Upper lobe of left lung (tissue), 6 donors: ENCODE measurements at regions not wholly inside any gene's neighbourhood (a gene's known extent, or its start where the extent isn't known, plus 50 kb on each side); places are given as distances from the start of the nearest gene placed in this dataset.

Experiments used
- ATAC-seq, 2 donors: fragments of 200-7000 bp; cut with Tn5 transposase; one replicate each; pipeline ENCODE4 v1.9.1; 2022; ENCODE audit warnings: mild to moderate bottlenecking in 2 of 2, moderate library complexity in 2 of 2; ENCODE audit not compliant: low FRiP score in 2 of 2
- DNase-seq, 2 donors: peaks; one replicate each; pipeline ENCODE4 v3.0.0-alpha.2; 2019 to 2020
- H3K27ac ChIP-seq, 4 donors: fragments of 200-600 bp; sonication (generic); one replicate each; pipeline ENCODE4 v1.5.1; 2016 to 2019
- H3K27me3 ChIP-seq, 4 donors: fragments of 200-600 bp; sonication (generic); one replicate each; pipeline ENCODE4 v1.5.1; 2017 to 2019
- H3K36me3 ChIP-seq, 4 donors: fragments of 200-600 bp; sonication (generic); one replicate each; pipeline ENCODE4 v1.5.1; 2016 to 2019
- H3K4me1 ChIP-seq, 4 donors: fragments of 200-600 bp; sonication (generic); one replicate each; pipeline ENCODE4 v1.5.1; 2018 to 2019
- H3K4me3 ChIP-seq, 4 donors: fragments of 200-600 bp; sonication (generic); one replicate each; pipeline ENCODE4 v1.5.1; 2017 to 2019; ENCODE audit warnings: mild to moderate bottlenecking in 2 of 4, moderate library complexity in 1 of 4
- H3K9me3 ChIP-seq, 4 donors: fragments of 200-600 bp; sonication (generic); one replicate each; pipeline ENCODE4 v1.5.1; 2018 to 2019
- EP300 ChIP-seq, 4 donors: sonication (generic); formaldehyde crosslinking; IDR thresholded peaks; one replicate each; pipeline ENCODE4 v1.5.1; 2017; ENCODE audit warnings: antibody characterized with exemption in 4 of 4, control low read depth in 2 of 4
- POLR2A ChIP-seq, 4 donors: fragments of 450-650 bp; IDR thresholded peaks; one replicate each; pipeline ENCODE4 v1.5.1; 2016 to 2017; ENCODE audit warnings: antibody characterized with exemption in 4 of 4, mild to moderate bottlenecking in 2 of 4
- POLR2AphosphoS5 ChIP-seq, 2 donors: sonication (generic); formaldehyde crosslinking; IDR thresholded peaks; one replicate each; pipeline ENCODE4 v1.5.1; 2017; ENCODE audit warnings: antibody characterized with exemption in 2 of 2
- WGBS, 2 donors: methylation state at CpG; one replicate each; pipeline ENCODE4 v1.1.5; 2017 to 2018; 5-methylcytosine and 5-hydroxymethylcytosine counted together
- TF ChIP-seq, protein P1 (sequence below), 6 experiments: fragments of 450-650 bp in 4 of 6; fragments of 200-600 bp in 2 of 6; sonication (generic) in 2 of 6; IDR thresholded peaks; one replicate each; pipeline ENCODE4 v1.5.1; 2016 to 2019; ENCODE audit warnings: antibody characterized with exemption in 6 of 6
- donor health status: DM: no; HTN: no; CAD: no; lungs with moderate emphysema.
- donor health status: DM: no; HTN: yes; CAD: no; lungs with severe emphysema.

DNA sequence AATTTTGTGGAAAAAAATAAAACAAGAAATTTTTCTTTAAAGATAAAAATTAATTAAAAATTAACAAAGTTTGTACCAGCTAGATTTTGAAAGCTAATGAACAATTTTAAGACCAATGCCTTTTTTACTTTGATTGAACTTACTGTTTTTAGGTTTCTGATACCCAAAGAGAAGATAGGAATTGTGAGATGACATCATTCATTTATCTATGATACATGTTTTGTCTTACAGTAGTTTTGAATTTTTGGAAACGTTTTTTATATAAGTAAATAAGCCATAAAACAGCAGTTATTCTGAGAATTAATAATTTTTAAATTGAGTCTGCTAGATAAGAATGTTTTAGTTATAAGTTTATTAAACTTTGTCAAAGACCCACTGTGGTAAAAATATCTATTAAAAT lies 65.0 kb upstream of the GPR174 start:
- Histone ChIP-seq H3K27ac (no peak overlapping the region), H3K27me3 (no peaks in the 10 kb centered on the region), H3K4me1 (no peaks in the 10 kb centered on the region), H3K4me3 (no peak overlapping the region), H3K9me3 (no peaks in the 10 kb centered on the region), H3K36me3 (no peaks in the 10 kb centered on the region)
- DNase-seq (no peak), ATAC-seq (no peak)
- whole genome bisulfite sequencing, 2 donors = 28 to 76% methylated on average over 1 of the region's 1 CpG
- no peak for TF ChIP-seq POLR2AphosphoS5 (IDR thresholded peaks at IDR 0.05)

DNA sequence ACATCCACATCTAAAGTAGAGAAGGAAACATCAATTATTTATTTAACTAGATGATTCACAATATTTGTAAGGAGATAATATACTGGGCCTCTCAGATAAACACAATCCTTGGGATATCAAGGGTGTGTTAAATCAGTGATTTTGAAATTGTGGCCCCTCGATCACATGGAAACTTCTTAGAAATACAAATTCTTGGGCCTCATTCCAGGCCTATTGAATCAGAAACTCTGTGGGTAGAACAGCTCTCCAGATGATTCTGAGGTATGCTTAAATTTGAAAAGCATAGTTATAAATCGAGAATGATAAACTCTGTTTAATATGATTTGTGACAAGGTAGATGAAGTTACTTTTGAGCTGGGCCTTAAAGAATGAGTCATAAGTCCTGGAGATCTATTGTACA lies 64.3 kb upstream of the GPR174 start:
- ATAC-seq = no peak
- Histone ChIP-seq H3K4me1 (no peaks in the 10 kb centered on the region), H3K9me3 (no peaks in the 10 kb centered on the region), H3K36me3 (no peaks in the 10 kb centered on the region), H3K27ac (no peak overlapping the region), H3K27me3 (no peaks in the 10 kb centered on the region), H3K4me3 (no peak overlapping the region)
- no peak for TF ChIP-seq EP300 (IDR thresholded peaks at IDR 0.05)
- TF ChIP-seq, protein P1, sequence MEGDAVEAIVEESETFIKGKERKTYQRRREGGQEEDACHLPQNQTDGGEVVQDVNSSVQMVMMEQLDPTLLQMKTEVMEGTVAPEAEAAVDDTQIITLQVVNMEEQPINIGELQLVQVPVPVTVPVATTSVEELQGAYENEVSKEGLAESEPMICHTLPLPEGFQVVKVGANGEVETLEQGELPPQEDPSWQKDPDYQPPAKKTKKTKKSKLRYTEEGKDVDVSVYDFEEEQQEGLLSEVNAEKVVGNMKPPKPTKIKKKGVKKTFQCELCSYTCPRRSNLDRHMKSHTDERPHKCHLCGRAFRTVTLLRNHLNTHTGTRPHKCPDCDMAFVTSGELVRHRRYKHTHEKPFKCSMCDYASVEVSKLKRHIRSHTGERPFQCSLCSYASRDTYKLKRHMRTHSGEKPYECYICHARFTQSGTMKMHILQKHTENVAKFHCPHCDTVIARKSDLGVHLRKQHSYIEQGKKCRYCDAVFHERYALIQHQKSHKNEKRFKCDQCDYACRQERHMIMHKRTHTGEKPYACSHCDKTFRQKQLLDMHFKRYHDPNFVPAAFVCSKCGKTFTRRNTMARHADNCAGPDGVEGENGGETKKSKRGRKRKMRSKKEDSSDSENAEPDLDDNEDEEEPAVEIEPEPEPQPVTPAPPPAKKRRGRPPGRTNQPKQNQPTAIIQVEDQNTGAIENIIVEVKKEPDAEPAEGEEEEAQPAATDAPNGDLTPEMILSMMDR (IDR thresholded peaks at IDR 0.05) = no peak
- no peak for TF ChIP-seq POLR2AphosphoS5 (IDR thresholded peaks at IDR 0.05)
- TF ChIP-seq POLR2A (IDR thresholded peaks at IDR 0.05) = no peak
- WGBS, 2 donors = 62 to 68% methylated on average over 2 of the region's 2 CpGs
- DNase-seq = no peak

DNA sequence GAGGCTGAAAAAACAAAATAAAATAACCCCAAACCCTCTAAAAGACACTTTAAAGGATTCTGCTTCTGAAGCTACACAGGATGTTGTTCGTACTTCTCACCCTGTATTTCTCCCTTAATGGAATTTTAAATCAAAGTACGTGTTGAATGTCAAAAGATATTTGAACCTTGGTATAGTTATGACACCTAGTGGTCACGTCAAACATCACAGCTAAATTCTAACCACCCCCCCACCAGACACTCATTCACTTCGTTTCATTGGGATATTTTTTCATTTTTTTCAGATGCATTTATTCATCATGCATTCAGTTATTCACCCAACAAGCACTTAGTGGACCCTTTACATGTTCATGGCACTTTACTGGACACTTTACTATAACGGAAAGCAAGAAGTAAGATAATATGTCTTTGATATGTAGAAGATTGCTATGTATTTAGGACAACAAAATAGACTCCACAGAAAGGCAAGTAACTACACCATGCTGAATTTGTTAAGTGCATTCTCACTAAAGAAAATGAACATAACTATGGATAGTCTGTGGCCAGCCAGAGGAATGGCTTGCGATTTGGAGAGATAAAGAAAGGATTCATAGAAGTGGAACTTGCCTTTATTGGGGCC lies 62.5 kb upstream of the GPR174 start:
- Histone ChIP-seq H3K4me3 (no peak overlapping the region), H3K36me3 (no peaks in the 10 kb centered on the region), H3K4me1 (no peaks in the 10 kb centered on the region), H3K9me3 (no peaks in the 10 kb centered on the region), H3K27me3 (no peaks in the 10 kb centered on the region), H3K27ac (no peak overlapping the region)
- TF ChIP-seq, protein P1 (IDR thresholded peaks at IDR 0.05) = peak; percentile 41 to 67 (median 60)
- TF ChIP-seq POLR2AphosphoS5 (IDR thresholded peaks at IDR 0.05) = no peak
- ATAC-seq (peak; percentile 43 to 45), DNase-seq (no peak)
- 11 to 19% methylated on average over 6 of the region's 6 CpGs for WGBS, 2 donors

DNA sequence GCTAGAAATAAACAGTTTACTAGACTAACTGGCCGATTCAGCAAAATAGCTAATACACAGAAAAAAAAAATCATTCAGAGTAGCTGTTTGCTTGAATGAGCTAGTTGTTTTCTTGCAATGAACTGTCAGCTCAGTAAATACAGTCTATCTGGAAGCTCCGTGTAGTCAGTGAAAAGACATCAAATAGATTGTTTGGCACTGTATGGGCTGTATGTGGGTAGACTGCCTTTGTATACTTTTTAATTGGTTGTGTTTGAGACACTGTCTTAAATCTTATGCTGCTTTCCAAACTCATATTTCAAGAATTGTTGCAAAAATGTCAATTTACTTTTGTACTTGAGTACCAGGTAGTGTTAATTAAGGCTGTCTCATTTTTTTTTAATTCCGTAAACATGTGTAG lies 61.6 kb upstream of the GPR174 start:
- TF ChIP-seq POLR2AphosphoS5 (IDR thresholded peaks at IDR 0.05) = no peak
- TF ChIP-seq, protein P1 (IDR thresholded peaks at IDR 0.05) = no peak
- no peak for TF ChIP-seq POLR2A (IDR thresholded peaks at IDR 0.05)
- no peak for TF ChIP-seq EP300 (IDR thresholded peaks at IDR 0.05)
- Histone ChIP-seq H3K27ac (no peak overlapping the region), H3K36me3 (no peaks in the 10 kb centered on the region), H3K4me3 (no peak overlapping the region), H3K27me3 (no peaks in the 10 kb centered on the region), H3K9me3 (no peaks in the 10 kb centered on the region), H3K4me1 (no peaks in the 10 kb centered on the region)
- no peak for DNase-seq
- ATAC-seq = no peak
- 48% methylated on average over 3 of the region's 3 CpGs for WGBS, 2 donors

DNA sequence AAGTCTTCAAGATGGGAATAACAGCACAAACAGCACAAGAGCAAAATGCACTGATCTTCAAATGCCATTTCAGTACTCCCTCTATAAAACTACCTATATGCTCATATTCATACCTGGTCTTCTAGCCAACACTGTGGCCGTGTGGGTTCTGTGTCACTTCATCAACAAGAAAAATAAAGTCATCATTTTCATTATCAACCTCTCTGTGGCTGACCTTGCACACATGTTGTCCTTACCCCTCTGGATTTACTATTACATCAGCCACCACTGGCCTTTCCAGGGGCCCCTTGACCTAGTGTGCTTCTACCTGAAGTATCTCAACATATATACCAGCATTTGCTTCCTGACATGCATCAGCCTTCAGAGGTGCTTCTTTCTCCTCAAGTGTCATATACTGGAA lies 59.6 kb upstream of the GPR174 start:
- ATAC-seq (no peak), DNase-seq (no peak)
- no peaks in the 10 kb centered on the region for H3K9me3 ChIP-seq
- H3K4me3 ChIP-seq = no peak overlapping the region
- H3K27ac ChIP-seq = no peak overlapping the region
- H3K36me3 ChIP-seq = no peaks in the 10 kb centered on the region
- H3K27me3 ChIP-seq = no peaks in the 10 kb centered on the region
- TF ChIP-seq POLR2AphosphoS5 (IDR thresholded peaks at IDR 0.05) (no peak), POLR2A (IDR thresholded peaks at IDR 0.05) (no peak), EP300 (IDR thresholded peaks at IDR 0.05) (no peak)
- TF ChIP-seq, protein P1 (IDR thresholded peaks at IDR 0.05) = no peak
- no peaks in the 10 kb centered on the region for H3K4me1 ChIP-seq
- 84 to 100% methylated on average over 1 of the region's 1 CpG for WGBS, 2 donors
